ENCODE measurements at regions not wholly inside any gene's neighbourhood (a gene's known extent, or its start where the extent isn't known, plus 50 kb on each side); places are given as distances from the start of the nearest gene placed in this dataset.

DNA sequence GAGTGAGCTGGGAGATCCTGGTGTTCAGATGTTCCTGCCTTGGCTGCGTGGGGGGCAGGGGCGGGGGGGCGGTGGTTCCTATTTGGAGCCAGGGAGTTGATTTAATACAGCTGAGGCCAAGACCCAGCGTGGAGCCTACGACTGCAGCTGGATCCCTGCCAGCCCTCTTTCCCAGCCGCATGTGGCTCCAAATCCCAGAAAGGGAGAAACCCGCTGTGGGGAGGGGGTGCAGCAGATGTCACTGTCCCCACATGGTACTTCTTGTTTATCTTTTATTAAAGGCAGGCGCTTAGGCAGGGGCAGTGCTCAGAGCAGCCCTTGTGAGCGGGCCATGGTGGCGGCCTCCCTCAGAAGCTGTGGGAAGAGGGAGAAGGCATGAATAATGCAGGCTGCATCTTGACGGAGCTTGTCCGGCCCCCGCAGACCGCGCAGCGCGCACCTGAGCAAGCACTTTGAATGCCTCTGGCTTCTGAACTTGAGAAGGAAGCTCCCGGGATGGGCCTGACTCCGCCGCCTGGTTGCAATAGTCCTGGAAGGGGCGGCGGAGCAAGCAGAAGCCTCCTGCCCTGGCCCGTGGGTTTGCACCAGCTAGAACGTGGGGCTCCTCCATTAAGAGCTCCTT, 112.1 kb downstream of the GLI2 start:
- DNase-seq (ENCODE audit: low spot score): no peak
- no peak for TF ChIP-seq CTCF (IDR thresholded peaks at IDR 0.05; ENCODE audit: extremely low read depth, missing control alignments)

- no peak for TF ChIP-seq CTCF (IDR thresholded peaks at IDR 0.05; ENCODE audit: extremely low read depth, missing control alignments)
- no peak for DNase-seq (ENCODE audit: low spot score)
Observed at GRCh38 chr2:120849278-120849677, 113.6 kb downstream of the GLI2 start.

DNA sequence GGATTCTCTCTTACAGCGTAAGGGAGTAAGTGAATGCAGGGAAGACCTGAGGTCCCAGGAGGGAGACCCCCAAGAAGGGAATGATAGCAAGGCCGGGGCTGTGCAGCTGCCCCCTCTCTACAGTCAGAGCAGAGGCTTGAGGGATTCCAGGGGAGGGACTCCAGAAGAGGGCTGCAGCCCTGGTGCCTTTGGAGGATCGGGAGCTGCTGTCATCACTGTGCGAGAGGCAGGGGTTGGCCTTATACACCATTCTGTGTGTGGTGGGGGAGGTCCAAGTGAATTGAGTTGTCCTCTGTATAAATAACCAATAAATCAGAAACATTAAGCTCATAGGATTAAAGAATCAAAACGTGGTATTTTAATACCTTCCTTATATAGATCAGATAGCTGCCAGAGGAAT, 114.9 kb downstream of the GLI2 start:
- no peak for TF ChIP-seq CTCF (IDR thresholded peaks at IDR 0.05; ENCODE audit: extremely low read depth, missing control alignments)
- no peak for DNase-seq (ENCODE audit: low spot score)

GRCh38 chr2:120851116-120851773, 115.6 kb downstream of the GLI2 start:
- no peak for DNase-seq (ENCODE audit: low spot score)
- TF ChIP-seq CTCF (IDR thresholded peaks at IDR 0.05; ENCODE audit: extremely low read depth, missing control alignments): no peak

DNA sequence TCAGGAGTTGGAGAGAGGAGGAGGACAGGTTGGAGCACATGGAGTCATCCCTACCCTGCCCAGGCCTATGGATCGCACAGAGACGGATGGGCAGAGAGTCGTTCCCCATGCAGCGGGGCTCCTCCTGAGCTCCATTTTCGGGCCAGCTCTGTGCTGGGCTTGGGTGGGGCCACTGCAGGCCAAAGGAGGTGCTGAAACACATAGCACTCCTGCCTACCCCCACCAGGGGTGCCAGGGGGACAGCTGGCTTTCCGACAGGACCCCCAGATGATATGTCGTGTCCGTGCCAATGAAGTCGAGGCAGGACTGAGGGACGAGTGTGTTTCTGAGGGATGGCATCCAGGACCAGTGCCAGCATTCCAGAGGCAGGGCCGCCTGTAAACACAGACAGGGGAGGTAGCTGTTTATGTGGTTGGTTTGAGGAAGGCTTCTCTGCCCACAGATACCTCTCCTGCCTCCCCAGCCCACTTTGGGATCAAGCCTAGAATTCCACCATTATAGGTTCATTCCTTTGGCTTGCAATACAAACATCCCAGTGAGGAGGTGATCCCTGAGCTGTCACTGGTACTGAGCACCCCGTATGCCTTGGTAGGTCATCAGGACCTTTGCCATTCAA, 116.6 kb downstream of the GLI2 start:
- no peak for TF ChIP-seq CTCF (IDR thresholded peaks at IDR 0.05; ENCODE audit: extremely low read depth, missing control alignments)
- DNase-seq (ENCODE audit: low spot score): no peak

DNA sequence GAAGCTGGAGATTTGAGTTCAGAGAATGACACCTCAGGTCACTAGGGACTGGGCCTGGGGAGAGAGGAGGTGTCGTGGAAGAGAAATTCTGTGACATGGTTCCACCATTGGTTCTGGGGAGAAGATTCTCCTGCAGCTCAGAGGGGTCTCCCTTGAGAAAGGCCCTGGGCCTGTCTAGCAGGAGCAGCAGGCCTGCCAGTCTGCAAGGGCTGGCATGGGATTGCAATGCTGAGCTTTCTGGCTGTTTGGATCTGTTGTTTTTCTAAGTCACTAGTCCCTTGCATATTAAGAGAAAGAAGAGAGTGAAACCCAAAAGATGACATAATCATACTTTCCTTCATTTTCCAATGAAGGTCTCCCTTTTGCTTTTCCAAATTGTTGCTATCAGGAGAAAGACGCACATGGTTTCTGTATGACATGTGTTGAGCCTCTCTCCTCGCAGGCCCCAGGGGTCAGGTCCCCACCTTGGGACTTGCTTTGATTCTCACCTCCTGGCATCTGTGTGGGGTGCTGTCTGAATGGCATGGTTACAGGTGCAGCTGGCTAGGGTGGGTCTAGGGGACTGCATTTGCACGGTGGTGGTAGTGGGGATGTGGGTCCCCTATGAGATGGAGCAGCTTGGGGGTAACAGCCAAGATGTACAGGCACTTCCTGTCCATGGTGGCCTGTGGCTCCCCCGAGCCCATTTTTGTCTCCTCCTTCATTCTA, 117.8 kb downstream of the GLI2 start:
- no peak for TF ChIP-seq CTCF (IDR thresholded peaks at IDR 0.05; ENCODE audit: extremely low read depth, missing control alignments)
- no peak for DNase-seq (ENCODE audit: low spot score)

Data from GM20000 (cell line).